Spleen (tissue), 11 donors: ENCODE measurements at regions not wholly inside any gene's neighbourhood (a gene's known extent, or its start where the extent isn't known, plus 50 kb on each side); places are given as distances from the start of the nearest gene placed in this dataset.

Source experiments
- DNase-seq: peaks from one replicate; pipeline ENCODE4 v3.0.0-alpha.2; 2020
- H3K27ac ChIP-seq, 8 donors: fragments of 200-600 bp; sonication (generic) in 7 of 8; 1 replicate in 4 of 8; 2 replicates in 4 of 8; pipeline versions ENCODE4 v1.5.0 to v1.8.0; 2016 to 2021; ENCODE audit warnings: inconsistent platforms in 4 of 8, mild to moderate bottlenecking in 4 of 8, moderate library complexity in 1 of 8
- H3K27me3 ChIP-seq, 7 donors: fragments of 200-600 bp; sonication (generic) in 6 of 7; replicated peaks in 1 of 7; 1 replicate in 4 of 7; 2 replicates in 3 of 7; pipeline versions ENCODE4 v1.5.0 to v1.8.0; 2016 to 2021; ENCODE audit warnings: inconsistent platforms in 3 of 7, mild to moderate bottlenecking in 1 of 7
- H3K36me3 ChIP-seq, 6 donors: fragments of 200-600 bp; sonication (generic) in 5 of 6; 1 replicate in 4 of 6; 2 replicates in 2 of 6; pipeline versions ENCODE4 v1.5.0 to v1.8.0; 2016 to 2021; ENCODE audit warnings: inconsistent platforms in 2 of 6
- H3K4me1 ChIP-seq, 6 donors: fragments of 200-600 bp; sonication (generic) in 5 of 6; 1 replicate in 3 of 6; 2 replicates in 3 of 6; pipeline versions ENCODE4 v1.5.0 to v1.8.0; 2016 to 2021; ENCODE audit warnings: inconsistent platforms in 3 of 6
- H3K4me3 ChIP-seq, 8 donors: fragments of 200-600 bp; sonication (generic) in 7 of 8; 1 replicate in 4 of 8; 2 replicates in 4 of 8; pipeline versions ENCODE4 v1.5.0 to v1.8.0; 2016 to 2021; ENCODE audit warnings: inconsistent platforms in 4 of 8, mild to moderate bottlenecking in 4 of 8, moderate library complexity in 2 of 8
- H3K9me3 ChIP-seq, 8 donors: fragments of 200-600 bp; sonication (generic) in 7 of 8; 1 replicate in 4 of 8; 2 replicates in 4 of 8; pipeline versions ENCODE4 v1.5.0 to v1.8.0; 2016 to 2021; ENCODE audit warnings: inconsistent platforms in 4 of 8
- CTCF ChIP-seq, 11 experiments: fragments of 200-600 bp in 7 of 11; fragments of 450-650 bp in 4 of 11; sonication (generic) in 4 of 11; IDR thresholded peaks in 8 of 11; conservative IDR thresholded peaks in 3 of 11; 1 replicate in 7 of 11; 2 replicates in 4 of 11; pipeline versions ENCODE4 v1.4.0 to v1.8.0; 2016 to 2021; ENCODE audit warnings: antibody characterized with exemption in 11 of 11, inconsistent platforms in 4 of 11, mild to moderate bottlenecking in 1 of 11
- POLR2A ChIP-seq, 3 donors: fragments of 450-650 bp; IDR thresholded peaks; one replicate each; pipeline ENCODE4 v1.5.1; 2017; ENCODE audit warnings: antibody characterized with exemption in 3 of 3, mild to moderate bottlenecking in 1 of 3
- POLR2AphosphoS5 ChIP-seq, 3 donors: sonication (generic); formaldehyde crosslinking; IDR thresholded peaks; one replicate each; pipeline ENCODE4 v1.5.1; 2017; ENCODE audit warnings: antibody characterized with exemption in 3 of 3
- WGBS, 5 donors: extraction: QIAGEN DNeasy Blood & Tissue Kit in 3 of 5; methylation state at CpG; one replicate each; pipeline versions ENCODE4 v1.1.5 to v1.1.7; 2013 to 2018; 5-methylcytosine and 5-hydroxymethylcytosine counted together
- intact Hi-C: fragments of 100-400 bp; cut with DNase I; formaldehyde crosslinking; loops from one replicate; pipeline ENCODE4 v1.15.0; 2023; ENCODE audit warnings: low total_unique reads
- donor health status: healthy with polysubstance abuse.
- donor health status: DM: no; HTN: no; CAD: no; lungs with moderate emphysema.
- donor health status: DM: no; HTN: no; CAD: no.
- donor health status: Bipolar disorder and iron deficiency.
- donor health status: healthy.
- donor health status: DM: no; HTN: no; CAD: no.
- donor health status: DM: yes; HTN: yes; CAD: no.

- Histone ChIP-seq H3K27ac (no peak overlapping the region), H3K4me3 (no peak overlapping the region), H3K9me3 (peaks cover 0 to 16% (median 0%) of the 10 kb centered on the region in 8 donors), H3K27me3 (no peaks in the 10 kb centered on the region), H3K36me3 (no peaks in the 10 kb centered on the region), H3K4me1 (no peaks in the 10 kb centered on the region)
- TF ChIP-seq POLR2A (IDR thresholded peaks at IDR 0.05) (no peak), CTCF (IDR thresholded peaks at IDR 0.05 in 8 of 11, conservative IDR thresholded peaks at IDR 0.05 in 3 of 11) (no peak), POLR2AphosphoS5 (IDR thresholded peaks at IDR 0.05) (no peak)
- intact Hi-C loops, result no loop called here
- WGBS, 5 donors, result 83 to 100% (median 92%) methylated on average over 1 of the region's 1 CpG
- no peak for DNase-seq
Observed at GRCh38 chr14:85358136-85358785, 171.7 kb upstream of the FLRT2 start.

GRCh38 chr14:85359505-85359904, 170.4 kb upstream of the FLRT2 start:
- intact Hi-C loops, result no loop called here
- no peaks in the 10 kb centered on the region for H3K4me1 ChIP-seq
- no peaks in the 10 kb centered on the region for H3K27me3 ChIP-seq
- TF ChIP-seq POLR2A (IDR thresholded peaks at IDR 0.05) (no peak), POLR2AphosphoS5 (IDR thresholded peaks at IDR 0.05) (no peak), CTCF (IDR thresholded peaks at IDR 0.05 in 8 of 11, conservative IDR thresholded peaks at IDR 0.05 in 3 of 11) (no peak)
- H3K9me3 ChIP-seq, result peaks cover 0 to 4% (median 0%) of the 10 kb centered on the region in 8 donors
- DNase-seq, result no peak
- H3K4me3 ChIP-seq, result no peak overlapping the region
- no peaks in the 10 kb centered on the region for H3K36me3 ChIP-seq
- H3K27ac ChIP-seq, result no peak overlapping the region

GRCh38 chr14:85363358-85363757, 166.6 kb upstream of the FLRT2 start:
- Histone ChIP-seq H3K4me3 (no peak overlapping the region), H3K27ac (no peak overlapping the region), H3K36me3 (no peaks in the 10 kb centered on the region), H3K27me3 (no peaks in the 10 kb centered on the region), H3K4me1 (no peaks in the 10 kb centered on the region), H3K9me3 (peaks cover 0 to 14% (median 0%) of the 10 kb centered on the region in 8 donors)
- intact Hi-C loops, result no loop called here
- WGBS, 5 donors, result 37 to 67% (median 64%) methylated on average over 2 of the region's 2 CpGs
- TF ChIP-seq CTCF (IDR thresholded peaks at IDR 0.05 in 8 of 11, conservative IDR thresholded peaks at IDR 0.05 in 3 of 11) (no peak), POLR2A (IDR thresholded peaks at IDR 0.05) (no peak), POLR2AphosphoS5 (IDR thresholded peaks at IDR 0.05) (no peak)
- DNase-seq, result no peak

- WGBS, 5 donors, result 81 to 90% (median 88%) methylated on average over 4 of the region's 4 CpGs
- Histone ChIP-seq H3K4me3 (no peak overlapping the region), H3K4me1 (no peaks in the 10 kb centered on the region), H3K9me3 (peaks cover 0 to 27% (median 5%) of the 10 kb centered on the region in 8 donors), H3K36me3 (no peaks in the 10 kb centered on the region), H3K27ac (no peak overlapping the region), H3K27me3 (no peaks in the 10 kb centered on the region)
- TF ChIP-seq CTCF (IDR thresholded peaks at IDR 0.05 in 8 of 11, conservative IDR thresholded peaks at IDR 0.05 in 3 of 11) (no peak), POLR2A (IDR thresholded peaks at IDR 0.05) (no peak), POLR2AphosphoS5 (IDR thresholded peaks at IDR 0.05) (no peak)
- intact Hi-C loops, result no loop called here
- no peak for DNase-seq
Observed at GRCh38 chr14:85366226-85366625, 163.7 kb upstream of the FLRT2 start.
